ENCODE measurements at regions not wholly inside any gene's neighbourhood (a gene's known extent, or its start where the extent isn't known, plus 50 kb on each side); places are given as distances from the start of the nearest gene placed in this dataset.

- TF ChIP-seq CTCF (tag by site-specific recombination; IDR thresholded peaks at IDR 0.05) (no peak), ZNF549 (tag by site-specific recombination; IDR thresholded peaks at IDR 0.05) (no peak), ATF2 (tag by site-specific recombination; IDR thresholded peaks at IDR 0.05; ENCODE audit: low read depth) (no peak), SALL2 (tag by site-specific recombination; IDR thresholded peaks at IDR 0.05; ENCODE audit: borderline replicate concordance) (no peak), ZNF239 (tag by site-specific recombination; IDR thresholded peaks at IDR 0.05) (no peak), ZNF140 (tag by site-specific recombination; IDR thresholded peaks at IDR 0.05) (no peak), ZNF274 (IDR thresholded peaks at IDR 0.05; ENCODE audit: low read length) (no peak), ZNF274 (tag by site-specific recombination; IDR thresholded peaks at IDR 0.05; ENCODE audit: borderline replicate concordance) (no peak), ZNF114 (tag by site-specific recombination; IDR thresholded peaks at IDR 0.05) (no peak), BCL11A (tag by site-specific recombination; IDR thresholded peaks at IDR 0.05; ENCODE audit: low read depth) (no peak), GLIS2 (tag by site-specific recombination; IDR thresholded peaks at IDR 0.05) (no peak), ZNF138 (tag by site-specific recombination; IDR thresholded peaks at IDR 0.05; ENCODE audit: borderline replicate concordance) (no peak), YY1 (tag by site-specific recombination; IDR thresholded peaks at IDR 0.05) (no peak), ZNF10 (tag by site-specific recombination; IDR thresholded peaks at IDR 0.05) (no peak), ZBTB11 (tag by site-specific recombination; conservative IDR thresholded peaks at IDR 0.05; ENCODE audit: low read depth) (no peak)
Observed at GRCh38 chr2:188647430-188648070, 326.6 kb upstream of the COL3A1 start.
